ENCODE measurements at regions not wholly inside any gene's neighbourhood (a gene's known extent, or its start where the extent isn't known, plus 50 kb on each side); places are given as distances from the start of the nearest gene placed in this dataset.

GRCh38 chr4:8703857-8704495 lies 111.4 kb downstream of the CPZ start:
- DNase-seq = peak in 1 of 6 donors; percentile 20
- H3K36me3 ChIP-seq = no peaks in the 10 kb centered on the region
- no peak for TF ChIP-seq CTCF (IDR thresholded peaks at IDR 0.05)

GRCh38 chr4:8703401-8703696 lies 110.8 kb downstream of the CPZ start:
- no peak for ATAC-seq
- Histone ChIP-seq H3K27ac (no peak overlapping the region), H3K4me1 (no peaks in the 10 kb centered on the region), H3K27me3 (peaks cover 0 to 7% (median 0%) of the 10 kb centered on the region in 4 donors), H3K36me3 (no peaks in the 10 kb centered on the region), H3K4me3 (no peak overlapping the region), H3K9me3 (no peaks in the 10 kb centered on the region)
- no peak for DNase-seq
- intact Hi-C loops (cut with DNase I) = no loop called here
- no peak for TF ChIP-seq CTCF (IDR thresholded peaks at IDR 0.05)
- FAIRE-seq = no peak
- WGBS, 2 donors = 64 to 68% methylated on average over 4 of the region's 4 CpGs

More at GRCh38 chr4:8703857-8704495, 111.4 kb downstream of the CPZ start:
- ATAC-seq = no peak
- Histone ChIP-seq H3K27ac (no peak overlapping the region), H3K9me3 (no peaks in the 10 kb centered on the region), H3K27me3 (peaks cover 0 to 7% (median 0%) of the 10 kb centered on the region in 4 donors), H3K4me3 (no peak overlapping the region), H3K4me1 (no peaks in the 10 kb centered on the region)
- FAIRE-seq = no peak
- 33 to 42% methylated on average over 11 of the region's 11 CpGs for WGBS, 2 donors
- intact Hi-C loops (cut with DNase I) = no loop called here

GRCh38 chr4:8702516-8703400 lies 110.2 kb downstream of the CPZ start:
- intact Hi-C loops (cut with DNase I) = no loop called here
- Histone ChIP-seq H3K36me3 (no peaks in the 10 kb centered on the region), H3K4me1 (no peaks in the 10 kb centered on the region), H3K27me3 (peaks cover 0 to 7% (median 0%) of the 10 kb centered on the region in 4 donors), H3K27ac (no peak overlapping the region), H3K4me3 (no peak overlapping the region), H3K9me3 (no peaks in the 10 kb centered on the region)
- ATAC-seq = no peak
- no peak for TF ChIP-seq CTCF (IDR thresholded peaks at IDR 0.05)
- WGBS, 2 donors = 53 to 58% methylated on average over 15 of the region's 15 CpGs
- no peak for DNase-seq
- FAIRE-seq = no peak

GRCh38 chr4:8702020-8702495 lies 109.5 kb downstream of the CPZ start:
- H3K4me3 ChIP-seq = no peak overlapping the region
- 44 to 58% methylated on average over 10 of the region's 10 CpGs for WGBS, 2 donors
- H3K27ac ChIP-seq = no peak overlapping the region
- no peaks in the 10 kb centered on the region for H3K4me1 ChIP-seq
- H3K27me3 ChIP-seq = peaks cover 0 to 7% (median 0%) of the 10 kb centered on the region in 4 donors
- H3K9me3 ChIP-seq = no peaks in the 10 kb centered on the region
- DNase-seq = no peak
- H3K36me3 ChIP-seq = no peaks in the 10 kb centered on the region
- no peak for ATAC-seq
- FAIRE-seq = no peak
- intact Hi-C loops (cut with DNase I) = no loop called here
- TF ChIP-seq CTCF (IDR thresholded peaks at IDR 0.05) = no peak
